ENCODE measurements at regions not wholly inside any gene's neighbourhood (a gene's known extent, or its start where the extent isn't known, plus 50 kb on each side); places are given as distances from the start of the nearest gene placed in this dataset.

DNA sequence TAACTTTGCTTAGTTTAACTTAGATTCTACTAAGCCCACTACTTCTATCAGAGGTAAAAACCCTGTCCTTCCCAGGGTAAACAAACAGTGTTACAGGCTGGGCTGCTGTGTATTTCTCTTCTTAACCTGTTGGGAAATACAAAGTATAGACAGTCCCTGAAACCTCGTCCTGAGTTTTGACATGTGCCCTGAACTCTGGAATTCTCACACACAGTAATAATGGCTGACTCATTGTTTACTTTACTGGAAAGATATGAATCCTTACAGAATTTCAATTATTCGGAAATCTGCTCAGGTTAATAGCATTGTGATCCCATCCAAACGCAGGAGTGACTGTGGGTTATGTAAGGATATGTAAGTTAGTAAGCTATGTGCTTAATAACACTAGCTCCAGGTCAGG, 199.1 kb downstream of the TMEM114 start:
- DNase-seq (no peak), ATAC-seq (no peak)
- TF ChIP-seq, protein P1, sequence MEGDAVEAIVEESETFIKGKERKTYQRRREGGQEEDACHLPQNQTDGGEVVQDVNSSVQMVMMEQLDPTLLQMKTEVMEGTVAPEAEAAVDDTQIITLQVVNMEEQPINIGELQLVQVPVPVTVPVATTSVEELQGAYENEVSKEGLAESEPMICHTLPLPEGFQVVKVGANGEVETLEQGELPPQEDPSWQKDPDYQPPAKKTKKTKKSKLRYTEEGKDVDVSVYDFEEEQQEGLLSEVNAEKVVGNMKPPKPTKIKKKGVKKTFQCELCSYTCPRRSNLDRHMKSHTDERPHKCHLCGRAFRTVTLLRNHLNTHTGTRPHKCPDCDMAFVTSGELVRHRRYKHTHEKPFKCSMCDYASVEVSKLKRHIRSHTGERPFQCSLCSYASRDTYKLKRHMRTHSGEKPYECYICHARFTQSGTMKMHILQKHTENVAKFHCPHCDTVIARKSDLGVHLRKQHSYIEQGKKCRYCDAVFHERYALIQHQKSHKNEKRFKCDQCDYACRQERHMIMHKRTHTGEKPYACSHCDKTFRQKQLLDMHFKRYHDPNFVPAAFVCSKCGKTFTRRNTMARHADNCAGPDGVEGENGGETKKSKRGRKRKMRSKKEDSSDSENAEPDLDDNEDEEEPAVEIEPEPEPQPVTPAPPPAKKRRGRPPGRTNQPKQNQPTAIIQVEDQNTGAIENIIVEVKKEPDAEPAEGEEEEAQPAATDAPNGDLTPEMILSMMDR (IDR thresholded peaks at IDR 0.05), result no peak
- no peak for TF ChIP-seq POLR2A (IDR thresholded peaks at IDR 0.05)
- intact Hi-C loops (cut with DNase I), result no loop called here
- 60 to 75% (median 62%) methylated on average over 3 of the region's 3 CpGs for WGBS, 4 donors
- no peak overlapping the region for H3K27ac ChIP-seq
- H3K9me3 ChIP-seq, result peaks cover 0 to 7% (median 0%) of the 10 kb centered on the region in 12 donors
- H3K27me3 ChIP-seq, result no peaks in the 10 kb centered on the region
- no peaks in the 10 kb centered on the region for H3K4me1 ChIP-seq
- no peaks in the 10 kb centered on the region for H3K36me3 ChIP-seq
- H3K4me3 ChIP-seq, result no peak overlapping the region

DNA sequence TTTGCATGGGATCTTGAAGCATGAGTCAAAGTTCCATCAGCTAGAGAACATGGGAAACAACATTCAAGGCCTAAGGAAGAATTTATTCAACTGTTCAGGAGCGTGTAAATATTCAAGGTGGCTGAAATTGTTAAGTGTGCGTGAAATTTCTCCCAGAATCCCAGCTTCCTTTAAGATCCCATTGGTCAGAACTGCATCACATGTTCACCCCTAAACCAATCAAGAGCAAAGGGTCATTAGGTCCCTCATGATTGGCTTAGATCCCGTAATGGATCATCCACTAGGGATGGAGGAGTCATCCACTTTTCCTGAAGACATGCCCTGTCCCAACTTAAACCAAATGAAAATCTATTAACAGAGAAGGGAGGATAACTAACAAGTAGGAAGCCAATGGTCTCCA, 201.6 kb downstream of the TMEM114 start:
- no peaks in the 10 kb centered on the region for H3K4me1 ChIP-seq
- H3K27me3 ChIP-seq, result no peaks in the 10 kb centered on the region
- no peak for DNase-seq
- TF ChIP-seq, protein P1 (IDR thresholded peaks at IDR 0.05), result no peak
- no peak for TF ChIP-seq POLR2A (IDR thresholded peaks at IDR 0.05)
- H3K4me3 ChIP-seq, result no peak overlapping the region
- peaks cover 0 to 7% (median 0%) of the 10 kb centered on the region in 12 donors for H3K9me3 ChIP-seq
- no peak for ATAC-seq
- H3K36me3 ChIP-seq, result no peaks in the 10 kb centered on the region
- intact Hi-C loops (cut with DNase I), result no loop called here
- no peak overlapping the region for H3K27ac ChIP-seq
- WGBS, 4 donors, result 74 to 83% (median 78%) methylated on average over 3 of the region's 3 CpGs

DNA sequence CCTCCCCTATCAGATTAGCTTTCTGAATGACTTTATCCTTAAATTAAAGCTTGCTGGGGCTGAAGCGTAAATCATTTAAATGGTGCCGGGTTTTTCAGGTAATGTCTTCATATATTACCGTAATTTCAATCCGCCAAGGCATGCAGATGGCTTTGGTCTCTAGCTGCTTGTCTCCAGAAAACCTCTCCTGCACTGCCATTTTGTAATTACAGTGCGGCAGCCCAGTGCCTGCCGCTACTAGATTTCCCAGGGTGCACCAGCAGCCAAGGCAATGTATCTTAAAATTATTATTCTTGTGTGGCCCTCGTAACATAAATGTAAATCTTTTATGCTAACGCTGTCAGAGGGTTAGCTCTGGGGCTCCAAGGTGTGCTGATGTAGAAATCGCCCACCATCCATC, 208.5 kb downstream of the TMEM114 start:
- Histone ChIP-seq H3K27me3 (no peaks in the 10 kb centered on the region), H3K9me3 (no peaks in the 10 kb centered on the region), H3K27ac (no peak overlapping the region), H3K4me1 (no peaks in the 10 kb centered on the region), H3K36me3 (no peaks in the 10 kb centered on the region), H3K4me3 (no peak overlapping the region)
- DNase-seq (no peak), ATAC-seq (no peak)
- TF ChIP-seq POLR2A (IDR thresholded peaks at IDR 0.05), result no peak
- TF ChIP-seq, protein P1 (IDR thresholded peaks at IDR 0.05), result no peak
- WGBS, 4 donors, result 86 to 93% (median 92%) methylated on average over 9 of the region's 9 CpGs
- intact Hi-C loops (cut with DNase I), result no loop called here

DNA sequence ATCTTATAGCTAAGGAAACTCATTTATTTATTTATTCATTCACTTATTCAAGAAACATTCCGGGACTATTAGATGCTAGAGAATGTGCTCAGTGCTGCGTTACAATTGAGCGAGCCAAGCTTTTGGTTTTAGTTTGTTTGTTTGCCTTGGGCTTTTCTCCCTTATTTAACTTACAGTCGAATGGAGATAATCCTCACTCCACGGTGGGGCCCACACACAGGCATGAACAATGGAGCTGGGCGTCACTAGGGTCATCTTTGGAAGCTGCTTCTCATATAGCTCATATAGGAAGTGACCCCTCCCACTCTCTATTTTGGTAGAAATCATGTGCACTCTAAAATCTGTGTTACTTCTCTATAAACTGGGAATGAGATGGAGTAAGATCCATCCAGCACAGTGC, 210.0 kb downstream of the TMEM114 start:
- Histone ChIP-seq H3K36me3 (no peaks in the 10 kb centered on the region), H3K9me3 (no peaks in the 10 kb centered on the region), H3K27ac (no peak overlapping the region), H3K27me3 (peaks cover 0 to 5% (median 0%) of the 10 kb centered on the region in 9 donors), H3K4me3 (no peak overlapping the region), H3K4me1 (no peaks in the 10 kb centered on the region)
- DNase-seq, result no peak
- TF ChIP-seq, protein P1 (IDR thresholded peaks at IDR 0.05), result no peak
- no peak for TF ChIP-seq POLR2A (IDR thresholded peaks at IDR 0.05)
- intact Hi-C loops (cut with DNase I), result no loop called here
- no peak for ATAC-seq
- 71 to 80% (median 76%) methylated on average over 6 of the region's 6 CpGs for WGBS, 4 donors
